ENCODE measurements at regions not wholly inside any gene's neighbourhood (a gene's known extent, or its start where the extent isn't known, plus 50 kb on each side); places are given as distances from the start of the nearest gene placed in this dataset.

- H3K4me3 ChIP-seq (ENCODE audit: low read depth, low read length): no peak overlapping the region
- DNase-seq (ENCODE audit: low read depth): no peak
- TF ChIP-seq, protein P1, sequence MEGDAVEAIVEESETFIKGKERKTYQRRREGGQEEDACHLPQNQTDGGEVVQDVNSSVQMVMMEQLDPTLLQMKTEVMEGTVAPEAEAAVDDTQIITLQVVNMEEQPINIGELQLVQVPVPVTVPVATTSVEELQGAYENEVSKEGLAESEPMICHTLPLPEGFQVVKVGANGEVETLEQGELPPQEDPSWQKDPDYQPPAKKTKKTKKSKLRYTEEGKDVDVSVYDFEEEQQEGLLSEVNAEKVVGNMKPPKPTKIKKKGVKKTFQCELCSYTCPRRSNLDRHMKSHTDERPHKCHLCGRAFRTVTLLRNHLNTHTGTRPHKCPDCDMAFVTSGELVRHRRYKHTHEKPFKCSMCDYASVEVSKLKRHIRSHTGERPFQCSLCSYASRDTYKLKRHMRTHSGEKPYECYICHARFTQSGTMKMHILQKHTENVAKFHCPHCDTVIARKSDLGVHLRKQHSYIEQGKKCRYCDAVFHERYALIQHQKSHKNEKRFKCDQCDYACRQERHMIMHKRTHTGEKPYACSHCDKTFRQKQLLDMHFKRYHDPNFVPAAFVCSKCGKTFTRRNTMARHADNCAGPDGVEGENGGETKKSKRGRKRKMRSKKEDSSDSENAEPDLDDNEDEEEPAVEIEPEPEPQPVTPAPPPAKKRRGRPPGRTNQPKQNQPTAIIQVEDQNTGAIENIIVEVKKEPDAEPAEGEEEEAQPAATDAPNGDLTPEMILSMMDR (IDR thresholded peaks at IDR 0.05; ENCODE audit: low read depth, low read length): no peak
These were observed 467.2 kb downstream of the MED13L start for GRCh38 chr12:115810122-115810901.

GRCh38 chr12:115806000-115806399 lies 471.5 kb downstream of the MED13L start:
- TF ChIP-seq MYC (IDR thresholded peaks at IDR 0.05; ENCODE audit: low read depth, low read length) (no peak), POLR2A (IDR thresholded peaks at IDR 0.05; ENCODE audit: extremely low read depth, insufficient read length) (no peak)
- TF ChIP-seq, protein P2, sequence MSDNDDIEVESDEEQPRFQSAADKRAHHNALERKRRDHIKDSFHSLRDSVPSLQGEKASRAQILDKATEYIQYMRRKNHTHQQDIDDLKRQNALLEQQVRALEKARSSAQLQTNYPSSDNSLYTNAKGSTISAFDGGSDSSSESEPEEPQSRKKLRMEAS (IDR thresholded peaks at IDR 0.05; ENCODE audit: low read depth, low read length): no peak
- TF ChIP-seq, protein P1 (IDR thresholded peaks at IDR 0.05; ENCODE audit: low read depth, low read length): no peak
- no peak for DNase-seq (ENCODE audit: low read depth)
- H3K4me3 ChIP-seq (ENCODE audit: low read depth, low read length): no peak overlapping the region

- TF ChIP-seq, protein P2 (IDR thresholded peaks at IDR 0.05; ENCODE audit: low read depth, low read length): no peak
- TF ChIP-seq, protein P1 (IDR thresholded peaks at IDR 0.05; ENCODE audit: low read depth, low read length): no peak
- TF ChIP-seq POLR2A (IDR thresholded peaks at IDR 0.05; ENCODE audit: extremely low read depth, insufficient read length) (no peak), MYC (IDR thresholded peaks at IDR 0.05; ENCODE audit: low read depth, low read length) (no peak)
- DNase-seq (ENCODE audit: low read depth): no peak
- H3K4me3 ChIP-seq (ENCODE audit: low read depth, low read length): no peak overlapping the region
These were observed 474.7 kb downstream of the MED13L start for GRCh38 chr12:115802767-115803166.

DNA sequence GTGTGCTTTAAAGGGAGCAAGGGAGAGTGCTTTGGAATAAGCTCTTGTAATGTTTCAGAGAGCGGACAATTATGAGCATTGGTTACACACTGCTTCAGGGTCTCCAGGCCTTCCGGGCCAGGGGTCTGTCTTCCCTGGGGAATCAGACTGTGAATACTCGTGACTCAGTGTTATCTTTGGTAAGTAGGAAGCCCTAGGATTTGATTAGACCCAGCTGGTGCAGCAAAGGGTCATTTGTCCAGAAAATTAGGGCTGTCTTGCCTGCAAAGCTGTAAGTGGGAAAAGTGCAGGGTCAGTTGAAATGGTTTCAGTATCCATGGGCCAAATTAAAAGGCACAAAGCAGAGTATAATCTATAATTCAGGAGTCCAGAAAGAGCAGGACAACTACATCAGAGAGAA lies 475.6 kb downstream of the MED13L start:
- TF ChIP-seq MYC (IDR thresholded peaks at IDR 0.05; ENCODE audit: low read depth, low read length): no peak
- TF ChIP-seq POLR2A (IDR thresholded peaks at IDR 0.05; ENCODE audit: extremely low read depth, insufficient read length): no peak
- TF ChIP-seq, protein P2 (IDR thresholded peaks at IDR 0.05; ENCODE audit: low read depth, low read length): no peak
- TF ChIP-seq, protein P1 (IDR thresholded peaks at IDR 0.05; ENCODE audit: low read depth, low read length): no peak
- DNase-seq (ENCODE audit: low read depth): no peak
- H3K4me3 ChIP-seq (ENCODE audit: low read depth, low read length): no peak overlapping the region

DNA sequence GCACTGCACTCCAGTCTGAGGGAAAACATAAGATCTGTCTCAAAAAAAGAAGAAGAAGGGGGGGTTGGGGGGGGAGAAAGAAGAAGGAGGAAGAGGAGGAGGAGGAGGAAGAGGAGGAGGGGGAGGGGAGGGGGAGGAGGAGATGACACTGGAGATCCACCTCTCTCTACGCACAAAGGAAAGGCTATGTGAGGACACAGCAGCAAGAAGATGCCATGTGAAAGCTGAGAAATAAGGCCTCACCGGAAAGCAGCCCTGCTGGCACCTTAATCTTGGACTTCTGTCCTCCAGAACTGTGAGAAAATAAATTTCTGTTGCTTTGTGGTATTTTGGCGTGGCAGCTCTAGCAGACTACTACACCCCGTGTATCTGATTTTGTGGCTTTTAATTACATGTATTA lies 477.9 kb downstream of the MED13L start:
- no peak for DNase-seq (ENCODE audit: low read depth)
- TF ChIP-seq, protein P2 (IDR thresholded peaks at IDR 0.05; ENCODE audit: low read depth, low read length): no peak
- TF ChIP-seq POLR2A (IDR thresholded peaks at IDR 0.05; ENCODE audit: extremely low read depth, insufficient read length): no peak
- TF ChIP-seq MYC (IDR thresholded peaks at IDR 0.05; ENCODE audit: low read depth, low read length): no peak
- TF ChIP-seq, protein P1 (IDR thresholded peaks at IDR 0.05; ENCODE audit: low read depth, low read length): no peak

More for the DNA sequence above, 477.9 kb downstream of the MED13L start:
- no peak overlapping the region for H3K4me3 ChIP-seq (ENCODE audit: low read depth, low read length)
